A673 (cell line): ENCODE measurements at regions not wholly inside any gene's neighbourhood (a gene's known extent, or its start where the extent isn't known, plus 50 kb on each side); places are given as distances from the start of the nearest gene placed in this dataset.

ENCODE experiments used
- BruUV-seq: library from RNA; stranded (reverse); fragments of 400-500 nt; replicated peaks from 2 replicates; lab custom pipeline; 2021; lab: Mats Ljungman, UMichigan
- CTCF ChIA-PET: fragments of 300-600 bp; sonication (Branson Sonifier 250); formaldehyde crosslinking; loops from one replicate; lab custom pipeline; 2022; ENCODE audit warnings: antibody characterized with exemption; lab: Charles Lee
- POLR2A ChIA-PET: fragments of 300-600 bp; sonication (Branson Sonifier 250); formaldehyde crosslinking; loops from one replicate; lab custom pipeline; 2022; ENCODE audit warnings: antibody characterized with exemption; ENCODE audit not compliant: low non-redundant PET; lab: Charles Lee
- DNase-seq: peaks from one replicate; pipeline ENCODE4 v3.0.0-alpha.2; 2015; ENCODE audit warnings: low spot score
- H3K27ac ChIP-seq: fragments of 200-600 bp; sonication (generic); 2 replicates; pipeline ENCODE4 v1.5.1; 2016; ENCODE audit warnings: mixed run types, low read depth, mild to moderate bottlenecking, mixed read lengths, antibody characterized with exemption, low read length; ENCODE audit not compliant: poor library complexity, severe bottlenecking
- H3K27me3 ChIP-seq: fragments of 200-600 bp; sonication (generic); replicated peaks from 2 replicates; pipeline ENCODE4 v1.6.1; 2017; ENCODE audit warnings: mixed run types, low read depth, mild to moderate bottlenecking, mixed read lengths, antibody characterized with exemption, low read length; ENCODE audit not compliant: insufficient read depth, poor library complexity
- H3K36me3 ChIP-seq: fragments of 200-600 bp; sonication (generic); 2 replicates; pipeline ENCODE4 v1.6.1; 2016; ENCODE audit warnings: mixed run types, mild to moderate bottlenecking, mixed read lengths, antibody characterized with exemption, low read length; ENCODE audit not compliant: insufficient read depth, poor library complexity, severe bottlenecking
- H3K4me1 ChIP-seq: fragments of 200-600 bp; sonication (generic); 2 replicates; pipeline ENCODE4 v1.6.1; 2017; ENCODE audit warnings: mixed run types, mild to moderate bottlenecking, mixed read lengths, antibody characterized with exemption, low read length; ENCODE audit not compliant: insufficient read depth, poor library complexity, severe bottlenecking
- H3K4me3 ChIP-seq: fragments of 200-600 bp; sonication (generic); 2 replicates; pipeline ENCODE4 v1.5.1; 2016; ENCODE audit warnings: low read depth, mixed run types, mild to moderate bottlenecking, mixed read lengths, low read length; ENCODE audit not compliant: poor library complexity, severe bottlenecking
- H3K9me3 ChIP-seq: fragments of 200-600 bp; sonication (generic); 2 replicates; pipeline ENCODE4 v1.6.1; 2016; ENCODE audit warnings: mixed run types, low read depth, mild to moderate bottlenecking, mixed read lengths, antibody characterized with exemption, low read length; ENCODE audit not compliant: poor library complexity, severe bottlenecking
- EZH2 ChIP-seq: fragments of 200-600 bp; sonication (generic); IDR thresholded peaks from 2 replicates; pipeline ENCODE4 v1.6.1; 2017; ENCODE audit warnings: borderline replicate concordance, low read depth, mild to moderate bottlenecking, mixed read lengths, antibody characterized with exemption, low read length; ENCODE audit not compliant: poor library complexity, severe bottlenecking
- intact Hi-C: fragments of 100-400 bp; cut with micrococcal nuclease; formaldehyde crosslinking; loops from one replicate; pipeline ENCODE4 v1.10.0; 2022; ENCODE audit not compliant: unreplicated experiment
- TF ChIP-seq, protein P1 (sequence below): fragments of 300-800, 200-600 bp; sonication (generic); conservative IDR thresholded peaks from 2 replicates; pipeline ENCODE4 v1.5.1; 2017; ENCODE audit warnings: low read depth, mild to moderate bottlenecking, antibody characterized with exemption, low read length, moderate library complexity, mixed read lengths

DNA sequence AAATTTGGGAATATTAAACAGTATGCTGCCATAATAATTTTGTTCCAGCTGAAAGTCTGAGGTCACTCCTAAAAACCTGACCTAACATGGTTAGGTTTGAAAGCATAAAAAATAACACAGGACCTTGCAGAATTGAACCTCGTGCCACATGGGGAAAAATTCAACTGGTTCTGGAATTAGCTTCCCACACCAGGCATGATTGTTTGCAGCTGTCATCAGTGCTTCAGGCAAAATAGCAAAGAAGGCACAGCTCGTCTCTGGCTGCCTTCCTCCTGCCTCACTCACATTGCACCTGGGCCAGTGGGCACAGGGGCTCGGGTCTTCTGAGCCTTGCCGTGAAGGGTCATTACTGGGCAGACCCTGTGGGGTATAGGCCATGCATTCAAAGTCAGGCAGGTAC lies 153.8 kb upstream of the ARHGAP20 start:
- POLR2A ChIA-PET: no interaction called here
- CTCF ChIA-PET: no interaction called here
- DNase-seq: no peak

DNA sequence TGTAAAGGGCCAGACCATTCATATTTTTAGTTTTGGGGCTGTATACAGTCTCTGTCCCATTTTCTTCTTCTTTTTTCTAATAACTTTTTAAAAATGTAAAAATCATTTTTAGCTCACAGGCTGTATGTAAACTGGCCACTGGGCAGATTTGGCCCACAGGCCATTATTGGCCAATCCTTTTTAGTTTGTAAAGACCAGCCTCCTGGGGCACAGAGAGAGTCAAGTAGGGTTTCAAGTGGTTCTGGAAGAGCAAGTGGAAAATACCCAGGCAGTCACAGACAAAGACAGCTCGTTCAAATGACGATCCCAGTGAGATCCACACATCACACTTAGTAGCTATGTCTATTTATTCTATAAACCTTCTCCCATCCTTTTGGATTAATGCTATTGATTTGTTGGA lies 150.2 kb upstream of the ARHGAP20 start:
- DNase-seq: no peak
- CTCF ChIA-PET: interaction anchor here (0.6 kb wide), 1 partner anchor 595 kb away, joined by 5 read pairs; no protein-coding TSS in a partner anchor

More for the DNA sequence above, 153.8 kb upstream of the ARHGAP20 start:
- Histone ChIP-seq H3K4me3 (no peak overlapping the region), H3K36me3 (no peaks in the 10 kb centered on the region), H3K27ac (no peak overlapping the region), H3K9me3 (no peaks in the 10 kb centered on the region), H3K27me3 (no peaks in the 10 kb centered on the region), H3K4me1 (no peaks in the 10 kb centered on the region)
- TF ChIP-seq, protein P1, sequence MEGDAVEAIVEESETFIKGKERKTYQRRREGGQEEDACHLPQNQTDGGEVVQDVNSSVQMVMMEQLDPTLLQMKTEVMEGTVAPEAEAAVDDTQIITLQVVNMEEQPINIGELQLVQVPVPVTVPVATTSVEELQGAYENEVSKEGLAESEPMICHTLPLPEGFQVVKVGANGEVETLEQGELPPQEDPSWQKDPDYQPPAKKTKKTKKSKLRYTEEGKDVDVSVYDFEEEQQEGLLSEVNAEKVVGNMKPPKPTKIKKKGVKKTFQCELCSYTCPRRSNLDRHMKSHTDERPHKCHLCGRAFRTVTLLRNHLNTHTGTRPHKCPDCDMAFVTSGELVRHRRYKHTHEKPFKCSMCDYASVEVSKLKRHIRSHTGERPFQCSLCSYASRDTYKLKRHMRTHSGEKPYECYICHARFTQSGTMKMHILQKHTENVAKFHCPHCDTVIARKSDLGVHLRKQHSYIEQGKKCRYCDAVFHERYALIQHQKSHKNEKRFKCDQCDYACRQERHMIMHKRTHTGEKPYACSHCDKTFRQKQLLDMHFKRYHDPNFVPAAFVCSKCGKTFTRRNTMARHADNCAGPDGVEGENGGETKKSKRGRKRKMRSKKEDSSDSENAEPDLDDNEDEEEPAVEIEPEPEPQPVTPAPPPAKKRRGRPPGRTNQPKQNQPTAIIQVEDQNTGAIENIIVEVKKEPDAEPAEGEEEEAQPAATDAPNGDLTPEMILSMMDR: no peak
- TF ChIP-seq EZH2: no peak
- no TSS peak for BruUV-seq
- intact Hi-C loops: no loop called here

DNA sequence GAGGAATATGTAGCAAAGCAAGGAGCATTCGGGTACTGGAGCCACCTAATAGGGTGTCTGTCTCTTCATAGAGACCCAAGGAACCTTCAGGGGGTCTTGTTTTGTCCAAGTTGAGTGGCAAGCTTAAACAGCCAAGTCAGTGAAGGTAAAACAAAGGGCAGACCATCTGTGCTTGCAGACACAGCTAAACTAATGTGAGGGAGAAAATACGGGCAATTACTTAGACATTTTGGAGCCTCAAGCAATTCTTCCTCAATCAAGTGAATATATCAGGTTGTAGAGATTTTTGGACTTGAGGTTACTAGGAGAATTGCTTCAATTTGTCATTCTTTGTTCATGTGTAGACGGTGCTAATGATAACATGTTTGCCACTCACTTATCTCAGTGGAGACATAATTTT lies 148.2 kb upstream of the ARHGAP20 start:
- ChIA-PET POLR2A (no interaction called here), CTCF (no interaction called here)
- Histone ChIP-seq H3K9me3 (no peaks in the 10 kb centered on the region), H3K27me3 (no peaks in the 10 kb centered on the region), H3K4me1 (peaks cover 6% of the 10 kb centered on the region), H3K27ac (no peak overlapping the region), H3K36me3 (no peaks in the 10 kb centered on the region), H3K4me3 (no peak overlapping the region)
- no TSS peak for BruUV-seq
- TF ChIP-seq, protein P1: no peak
- no peak for TF ChIP-seq EZH2
- intact Hi-C loops: no loop called here
- DNase-seq: no peak

More for the DNA sequence above, 150.2 kb upstream of the ARHGAP20 start:
- Histone ChIP-seq H3K27ac (no peak overlapping the region), H3K4me1 (no peaks in the 10 kb centered on the region), H3K27me3 (no peaks in the 10 kb centered on the region), H3K9me3 (no peaks in the 10 kb centered on the region), H3K36me3 (no peaks in the 10 kb centered on the region), H3K4me3 (no peak overlapping the region)
- TF ChIP-seq EZH2: no peak
- TF ChIP-seq, protein P1: no peak
- intact Hi-C loops: no loop called here
- POLR2A ChIA-PET: no interaction called here
- no TSS peak for BruUV-seq
